ENCODE measurements at regions not wholly inside any gene's neighbourhood (a gene's known extent, or its start where the extent isn't known, plus 50 kb on each side); places are given as distances from the start of the nearest gene placed in this dataset.
A peak's percentile ranks its signal among the peaks of the same experiment; 100 is the strongest.
"Not testable (repeated sequence)": the region's sequence is repeated elsewhere in the genome, so short reads cannot be mapped to it uniquely, and the experiment has no call there.

DNA sequence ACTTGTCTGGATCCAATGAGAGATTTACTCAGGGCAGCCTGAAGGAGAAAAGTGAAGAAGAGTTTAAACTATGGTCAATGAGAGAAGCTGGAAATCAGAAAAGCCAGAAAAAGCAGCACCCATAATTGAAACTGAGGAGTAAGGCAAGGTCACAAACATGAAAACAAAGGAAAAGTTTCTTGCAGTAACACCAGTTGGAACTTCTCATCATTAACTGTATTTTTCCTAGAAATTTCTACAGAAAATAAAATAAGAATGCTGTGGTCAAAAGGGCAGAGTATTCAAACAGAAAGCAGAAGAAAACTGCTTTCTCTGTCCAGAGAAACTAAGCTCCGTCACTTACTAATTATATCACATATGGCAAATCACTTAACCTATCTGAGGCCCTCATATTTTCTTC is 102.2 kb downstream of the OR13H1 start:
- WGBS, 2 donors: 79 to 89% methylated on average over 1 of the region's 1 CpG
- no peak for DNase-seq (ENCODE audit: low spot score in 2 of 2)
- intact Hi-C loops (cut with DNase I; ENCODE audit: low total_unique reads): no loop called here
- no peak overlapping the region for H3K4me3 ChIP-seq (ENCODE audit: low read depth, poor library complexity, severe bottlenecking)
- TF ChIP-seq POLR2A (IDR thresholded peaks at IDR 0.05): no peak
- TF ChIP-seq, protein P1, sequence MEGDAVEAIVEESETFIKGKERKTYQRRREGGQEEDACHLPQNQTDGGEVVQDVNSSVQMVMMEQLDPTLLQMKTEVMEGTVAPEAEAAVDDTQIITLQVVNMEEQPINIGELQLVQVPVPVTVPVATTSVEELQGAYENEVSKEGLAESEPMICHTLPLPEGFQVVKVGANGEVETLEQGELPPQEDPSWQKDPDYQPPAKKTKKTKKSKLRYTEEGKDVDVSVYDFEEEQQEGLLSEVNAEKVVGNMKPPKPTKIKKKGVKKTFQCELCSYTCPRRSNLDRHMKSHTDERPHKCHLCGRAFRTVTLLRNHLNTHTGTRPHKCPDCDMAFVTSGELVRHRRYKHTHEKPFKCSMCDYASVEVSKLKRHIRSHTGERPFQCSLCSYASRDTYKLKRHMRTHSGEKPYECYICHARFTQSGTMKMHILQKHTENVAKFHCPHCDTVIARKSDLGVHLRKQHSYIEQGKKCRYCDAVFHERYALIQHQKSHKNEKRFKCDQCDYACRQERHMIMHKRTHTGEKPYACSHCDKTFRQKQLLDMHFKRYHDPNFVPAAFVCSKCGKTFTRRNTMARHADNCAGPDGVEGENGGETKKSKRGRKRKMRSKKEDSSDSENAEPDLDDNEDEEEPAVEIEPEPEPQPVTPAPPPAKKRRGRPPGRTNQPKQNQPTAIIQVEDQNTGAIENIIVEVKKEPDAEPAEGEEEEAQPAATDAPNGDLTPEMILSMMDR (IDR thresholded peaks at IDR 0.05): no peak

DNA sequence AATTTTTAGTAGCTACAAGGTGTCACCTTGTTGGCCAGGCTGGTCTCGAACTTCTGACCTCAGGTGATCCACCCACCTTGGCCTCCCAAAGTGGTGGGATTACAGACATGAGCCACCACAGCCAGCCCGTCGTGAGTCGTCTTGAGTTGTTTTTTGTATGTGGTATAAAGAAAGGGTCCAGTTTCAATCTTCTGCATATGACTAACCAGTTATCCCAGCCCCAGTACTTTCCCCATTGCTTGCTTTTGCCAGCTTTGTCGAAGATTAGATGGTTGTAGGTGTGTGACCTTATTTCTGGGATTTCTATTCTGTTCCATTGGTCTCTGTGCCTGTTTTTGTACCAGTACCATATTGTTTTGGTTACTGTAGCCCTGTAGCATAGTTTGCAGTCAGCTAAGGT is 105.9 kb downstream of the OR13H1 start:
- intact Hi-C loops (cut with DNase I; ENCODE audit: low total_unique reads): no loop called here
- DNase-seq (ENCODE audit: low spot score in 2 of 2): no peak
- 67 to 69% methylated on average over 5 of the region's 5 CpGs for WGBS, 2 donors
- H3K4me3 ChIP-seq (ENCODE audit: low read depth, poor library complexity, severe bottlenecking): no peak overlapping the region
- no peak for TF ChIP-seq POLR2A (IDR thresholded peaks at IDR 0.05)
- TF ChIP-seq, protein P1 (IDR thresholded peaks at IDR 0.05): no peak

DNA sequence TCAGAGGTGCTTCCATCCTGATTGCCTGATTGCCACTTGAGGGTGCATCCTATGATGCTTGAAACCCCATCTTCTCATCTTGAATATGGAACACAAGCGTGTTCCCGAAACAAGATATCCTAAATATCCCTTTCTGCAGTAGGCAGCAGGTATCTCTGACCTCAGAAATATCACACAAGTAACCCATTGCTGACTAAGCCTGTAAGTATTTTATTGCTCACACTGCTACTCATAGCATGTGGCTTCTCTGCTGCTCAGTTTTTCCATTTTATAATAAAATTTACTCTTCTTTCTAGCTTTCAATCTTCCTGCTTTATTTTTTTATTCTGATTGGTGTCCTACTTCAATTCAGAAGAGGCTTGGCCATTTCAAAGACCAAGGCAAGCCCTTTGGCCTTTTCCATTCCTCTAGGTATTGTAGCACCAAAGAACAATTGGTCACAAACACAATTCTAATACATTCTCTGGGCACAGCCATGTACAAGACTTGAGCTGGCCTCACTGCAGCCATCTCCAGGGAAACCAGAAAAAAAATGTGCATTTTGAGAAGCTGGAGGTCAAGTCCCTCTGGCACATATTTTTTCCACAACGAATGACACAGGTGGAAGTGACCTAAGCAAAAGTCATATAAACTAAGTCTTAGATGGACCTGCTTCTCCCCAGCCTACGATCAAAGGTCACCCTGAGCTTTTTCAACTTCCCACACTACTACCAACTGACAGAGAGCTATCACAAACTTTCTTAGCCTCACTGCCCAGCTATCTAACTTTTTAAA is 107.0 kb downstream of the OR13H1 start:
- no peak for DNase-seq (ENCODE audit: low spot score in 2 of 2)
- no peak overlapping the region for H3K4me3 ChIP-seq (ENCODE audit: low read depth, poor library complexity, severe bottlenecking)
- TF ChIP-seq POLR2A (IDR thresholded peaks at IDR 0.05): no peak
- TF ChIP-seq, protein P1 (IDR thresholded peaks at IDR 0.05): no peak
- 68 to 78% methylated on average over 4 of the region's 4 CpGs for WGBS, 2 donors
- intact Hi-C loops (cut with DNase I; ENCODE audit: low total_unique reads): no loop called here

DNA sequence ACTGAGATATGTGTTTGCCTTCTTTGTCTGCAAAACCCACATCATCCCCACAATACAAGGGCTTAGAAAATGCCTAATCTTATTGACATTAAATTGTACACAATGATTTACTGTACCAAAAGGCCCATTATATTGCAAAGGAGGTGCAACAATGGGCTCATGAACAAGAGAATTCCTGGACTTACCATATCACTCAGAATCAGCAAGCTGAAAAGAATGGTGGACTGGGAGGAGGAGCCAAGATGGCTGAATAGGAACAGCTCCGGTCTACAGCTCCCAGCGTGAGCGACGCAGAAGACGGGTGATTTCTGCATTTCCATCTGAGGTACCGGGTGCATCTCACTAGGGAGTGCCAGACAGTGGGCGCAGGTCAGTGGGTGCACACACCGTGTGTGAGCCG is 119.9 kb downstream of the OR13H1 start:
- H3K4me3 ChIP-seq (ENCODE audit: low read depth, poor library complexity, severe bottlenecking); intact Hi-C loops (cut with DNase I; ENCODE audit: low total_unique reads); DNase-seq (ENCODE audit: low spot score in 2 of 2): not testable (repeated sequence)
- 88 to 94% methylated on average over 6 to 9 of the region's 9 CpGs for WGBS, 2 donors

DNA sequence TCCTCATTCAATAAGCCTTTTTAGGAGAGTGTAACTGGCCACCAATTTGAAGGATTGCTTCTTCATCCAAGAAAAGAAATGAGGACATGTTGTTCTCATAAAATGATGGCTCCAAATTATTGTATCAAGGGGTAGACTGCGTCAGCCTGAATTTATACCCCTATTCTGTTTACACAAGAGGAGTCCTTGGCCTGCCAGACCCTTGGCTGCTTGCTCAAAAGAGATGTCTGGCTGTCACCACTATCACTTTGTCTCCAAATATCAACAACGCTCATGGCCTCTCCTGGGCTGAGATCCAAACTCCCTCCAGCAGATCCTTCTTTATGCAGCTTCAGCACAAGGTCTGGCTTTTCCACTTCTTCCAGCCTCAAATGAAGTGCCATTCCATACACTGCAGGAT is 127.9 kb downstream of the OR13H1 start:
- intact Hi-C loops (cut with DNase I; ENCODE audit: low total_unique reads): no loop called here
- H3K4me3 ChIP-seq (ENCODE audit: low read depth, poor library complexity, severe bottlenecking): no peak overlapping the region
- DNase-seq (ENCODE audit: low spot score in 2 of 2): peak in 1 of 2 donors; percentile 11
- TF ChIP-seq POLR2A (IDR thresholded peaks at IDR 0.05): no peak
- TF ChIP-seq, protein P1 (IDR thresholded peaks at IDR 0.05): no peak
- 37 to 40% methylated on average over 2 of the region's 2 CpGs for WGBS, 2 donors

DNA sequence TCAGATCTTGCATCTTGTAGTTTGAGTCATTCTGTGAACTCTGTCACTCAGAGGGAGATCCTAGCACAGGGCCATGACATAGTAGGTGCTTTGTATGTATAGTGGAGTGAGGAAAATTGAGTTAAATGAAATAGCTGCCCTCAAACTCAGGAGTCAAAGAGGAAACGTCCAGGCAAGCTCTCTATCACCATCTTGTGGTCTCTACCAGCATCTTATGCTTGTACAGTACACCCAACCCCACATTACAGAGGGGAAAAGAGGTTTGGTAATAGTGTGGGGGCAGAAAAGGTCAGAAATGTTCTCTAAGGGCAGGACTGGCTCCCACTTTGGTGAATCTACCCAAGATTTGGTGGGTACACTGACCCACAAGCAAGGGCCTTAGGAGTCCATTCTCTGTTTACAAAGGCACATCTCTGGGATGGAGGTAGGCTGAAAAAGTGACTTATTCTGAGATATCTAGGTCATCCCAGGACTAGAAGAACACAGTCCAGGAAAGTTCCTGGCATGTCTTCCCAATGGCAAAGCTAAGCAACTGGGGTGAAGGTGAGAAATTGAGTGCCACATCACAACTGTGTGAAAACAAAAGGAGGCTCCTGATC is 131.8 kb downstream of the OR13H1 start:
- DNase-seq (ENCODE audit: low spot score in 2 of 2): no peak
- intact Hi-C loops (cut with DNase I; ENCODE audit: low total_unique reads): no loop called here
- WGBS, 2 donors: 0% methylated on average over 1 of the region's 1 CpG
- H3K4me3 ChIP-seq (ENCODE audit: low read depth, poor library complexity, severe bottlenecking): no peak overlapping the region
- TF ChIP-seq, protein P1 (IDR thresholded peaks at IDR 0.05): no peak
- no peak for TF ChIP-seq POLR2A (IDR thresholded peaks at IDR 0.05)
